HCT116 (cell line): ENCODE measurements at regions not wholly inside any gene's neighbourhood (a gene's known extent, or its start where the extent isn't known, plus 50 kb on each side); places are given as distances from the start of the nearest gene placed in this dataset.

Experiments
- ATAC-seq: fragments of 200-7000 bp; cut with Tn5 transposase; 2 replicates; pipeline ENCODE4 v1.9.1; 2020; ENCODE audit warnings: mild to moderate bottlenecking, moderate library complexity
- BruUV-seq: library from RNA; stranded (reverse); fragments of 400-500 nt; replicated peaks from 2 replicates; lab custom pipeline; 2021; lab: Mats Ljungman, UMichigan
- CTCF ChIA-PET: fragments of 300-600 bp; sonication (Branson Sonifier 250); formaldehyde crosslinking; loops from one replicate; lab custom pipeline; 2021; ENCODE audit warnings: antibody characterized with exemption; lab: Charles Lee
- POLR2A ChIA-PET: fragments of 300-600, 350-600 bp; sonication (Branson Sonifier 250); formaldehyde crosslinking; loops from one replicate; lab custom pipeline; 2021; ENCODE audit warnings: antibody characterized with exemption; lab: Charles Lee
- RAD21 ChIA-PET, 2 experiments: fragments of 300-600 bp; sonication (Branson Sonifier 250); formaldehyde crosslinking; loops; one replicate each; lab custom pipeline; 2023; ENCODE audit warnings: low total read pairs in 2 of 2; ENCODE audit not compliant: uncharacterized antibody in 2 of 2, unreplicated experiment in 2 of 2, low non-redundant PET in 1 of 2; lab: Charles Lee
- DNase-seq: peaks from one replicate; pipeline ENCODE4 v3.0.0-alpha.2; 2010; ENCODE audit warnings: low read depth, low spot score
- H2AFZ ChIP-seq: fragments of 200-600 bp; shearing (Covaris generic), sonication (generic); 2 replicates; pipeline ENCODE4 v1.6.1; 2017; ENCODE audit warnings: low read depth, mixed run types, mixed read lengths, antibody characterized with exemption, low read length; ENCODE audit not compliant: poor library complexity, severe bottlenecking
- H3K27ac ChIP-seq: 2 replicates; pipeline ENCODE4 v1.5.1; 2012; ENCODE audit warnings: low read depth, low read length
- H3K27me3 ChIP-seq: fragments of 200-600 bp; sonication (generic); 2 replicates; pipeline ENCODE4 v1.6.1; 2016; ENCODE audit warnings: mixed run types, low read length, mixed read lengths; ENCODE audit not compliant: insufficient read depth
- H3K36me3 ChIP-seq, 2 experiments: fragments of 200-500 bp in 1 of 2; fragments of 200-600 bp in 1 of 2; sonication (Bioruptor generic) in 1 of 2; sonication (generic) in 1 of 2; 2 replicates each; pipeline versions ENCODE4 v1.5.1 to v1.6.1; 2014 to 2016; ENCODE audit warnings: low read length in 2 of 2, inconsistent platforms in 1 of 2, mixed read lengths in 1 of 2, mixed run types in 1 of 2; ENCODE audit not compliant: insufficient read depth in 2 of 2, control insufficient read depth in 1 of 2
- H3K4me1 ChIP-seq, 2 experiments: fragments of 200-600 bp in 1 of 2; sonication (generic) in 1 of 2; 2 replicates each; pipeline versions ENCODE4 v1.5.1 to v1.6.1; 2012 to 2017; ENCODE audit warnings: low read length in 2 of 2, inconsistent platforms in 1 of 2, mild to moderate bottlenecking in 1 of 2, mixed read lengths in 1 of 2, mixed run types in 1 of 2, moderate library complexity in 1 of 2; ENCODE audit not compliant: insufficient read depth in 2 of 2, control insufficient read depth in 1 of 2
- H3K4me2 ChIP-seq: fragments of 200-600 bp; sonication (generic); 2 replicates; pipeline ENCODE4 v1.6.1; 2017; ENCODE audit warnings: mixed run types, low read length, mixed read lengths
- H3K4me3 ChIP-seq, 2 experiments: fragments of 200-600 bp in 1 of 2; sonication (generic) in 1 of 2; replicated peaks in 1 of 2; 2 replicates each; pipeline ENCODE4 v1.5.1; 2011 to 2016; ENCODE audit warnings: low read length in 2 of 2, control low read depth in 1 of 2, low read depth in 1 of 2, mild to moderate bottlenecking in 1 of 2, mixed read lengths in 1 of 2, mixed run types in 1 of 2
- H3K79me2 ChIP-seq: fragments of 200-600 bp; sonication (generic); 2 replicates; pipeline ENCODE4 v1.6.1; 2017; ENCODE audit warnings: mild to moderate bottlenecking, mixed run types, low read length, moderate library complexity, mixed read lengths; ENCODE audit not compliant: insufficient read depth
- H3K9ac ChIP-seq: fragments of 200-600 bp; sonication (generic); 2 replicates; pipeline ENCODE4 v1.6.1; 2016; ENCODE audit warnings: low read length, mixed read lengths
- H3K9me2 ChIP-seq: fragments of 200-600 bp; sonication (generic), shearing (Covaris generic); 2 replicates; pipeline ENCODE4 v1.6.1; 2017; ENCODE audit warnings: mixed run types, mild to moderate bottlenecking, moderate library complexity; ENCODE audit not compliant: insufficient read depth
- H3K9me3 ChIP-seq, 2 experiments: fragments of 200-500 bp in 1 of 2; fragments of 200-600 bp in 1 of 2; sonication (Bioruptor generic) in 1 of 2; sonication (generic) in 1 of 2; 2 replicates each; pipeline ENCODE4 v1.6.1; 2014 to 2017; ENCODE audit warnings: low read length in 2 of 2, mixed read lengths in 2 of 2, inconsistent platforms in 1 of 2, low read depth in 1 of 2, mild to moderate bottlenecking in 1 of 2, mixed run types in 1 of 2, moderate library complexity in 1 of 2; ENCODE audit not compliant: control insufficient read depth in 1 of 2, insufficient read depth in 1 of 2
- H4K20me1 ChIP-seq: fragments of 200-600 bp; sonication (generic), shearing (Covaris generic); 2 replicates; pipeline ENCODE4 v1.6.1; 2017; ENCODE audit warnings: mixed run types, mild to moderate bottlenecking, moderate library complexity; ENCODE audit not compliant: insufficient read depth
- ATF3 ChIP-seq: IDR thresholded peaks from 2 replicates; pipeline ENCODE4 v1.6.1; 2012
- CEBPB ChIP-seq: IDR thresholded peaks from 2 replicates; pipeline ENCODE4 v1.6.1; 2012; ENCODE audit warnings: low read depth
- ELF1 ChIP-seq: IDR thresholded peaks from 2 replicates; pipeline ENCODE4 v1.6.1; 2012; ENCODE audit warnings: low read depth, borderline replicate concordance
- EZH2 ChIP-seq: fragments of 200-600 bp; sonication (generic); IDR thresholded peaks from 2 replicates; pipeline ENCODE4 v1.6.1; 2017; ENCODE audit warnings: antibody characterized with exemption, mixed run types
- EZH2phosphoT487 ChIP-seq: fragments of 200-600 bp; IDR thresholded peaks from 2 replicates; pipeline ENCODE4 v1.6.1; 2018; ENCODE audit warnings: antibody characterized with exemption, borderline replicate concordance
- FOSL1 ChIP-seq: IDR thresholded peaks from 2 replicates; pipeline ENCODE4 v1.6.1; 2012; ENCODE audit warnings: low read depth
- JUND ChIP-seq: IDR thresholded peaks from 2 replicates; pipeline ENCODE4 v1.6.1; 2012
- POLR2A ChIP-seq: IDR thresholded peaks from 2 replicates; pipeline ENCODE4 v1.7.0; 2011; ENCODE audit warnings: borderline replicate concordance; ENCODE audit not compliant: insufficient read depth, insufficient read length; ENCODE audit errors: extremely low read depth
- POLR2AphosphoS5 ChIP-seq: IDR thresholded peaks from 2 replicates; pipeline ENCODE4 v1.6.1; 2011; ENCODE audit warnings: mild to moderate bottlenecking, low read depth, low read length, moderate library complexity
- RAD21 ChIP-seq: IDR thresholded peaks from 2 replicates; pipeline ENCODE4 v1.6.1; 2012; ENCODE audit warnings: low read depth, mild to moderate bottlenecking
- REST ChIP-seq: IDR thresholded peaks from 2 replicates; pipeline ENCODE4 v1.6.1; 2012; ENCODE audit warnings: low read depth
- SIN3A ChIP-seq: IDR thresholded peaks from 2 replicates; pipeline ENCODE4 v1.6.1; 2012; ENCODE audit warnings: low read depth
- SP1 ChIP-seq: IDR thresholded peaks from 2 replicates; pipeline ENCODE4 v1.6.1; 2012; ENCODE audit warnings: low read depth
- TCF7L2 ChIP-seq: IDR thresholded peaks from 2 replicates; pipeline ENCODE4 v1.7.0; 2011; ENCODE audit warnings: borderline replicate concordance, inconsistent platforms; ENCODE audit not compliant: insufficient read depth, insufficient read length; ENCODE audit errors: extremely low read depth
- YY1 ChIP-seq: IDR thresholded peaks from 2 replicates; pipeline ENCODE4 v1.6.1; 2011; ENCODE audit warnings: low read length, low read depth, moderate library complexity, mild to moderate bottlenecking; ENCODE audit not compliant: insufficient replicate concordance; ENCODE audit errors: extremely low read depth
- ZBTB33 ChIP-seq: IDR thresholded peaks from 2 replicates; pipeline ENCODE4 v1.6.1; 2011; ENCODE audit warnings: mild to moderate bottlenecking, low read length, moderate library complexity; ENCODE audit not compliant: insufficient replicate concordance; ENCODE audit errors: extremely low read depth
- ZFX ChIP-seq: fragments of 450-650 bp; IDR thresholded peaks from 2 replicates; pipeline ENCODE4 v1.6.1; 2017
- intact Hi-C: fragments of 100-400 bp; cut with micrococcal nuclease; formaldehyde crosslinking; loops from 2 replicates; pipeline ENCODE4 v1.10.0; 2022

GRCh38 chr3:124510290-124510689 is 220.0 kb upstream of the UMPS start:
- TF ChIP-seq YY1 (no peak), SIN3A (no peak), REST (no peak), POLR2A (no peak), TCF7L2 (no peak), SP1 (no peak), ZBTB33 (no peak), CEBPB (no peak), ATF3 (no peak), POLR2AphosphoS5 (no peak), RAD21 (no peak), EZH2phosphoT487 (no peak), ELF1 (no peak), ZFX (no peak), EZH2 (no peak), FOSL1 (no peak), JUND (no peak)
- H3K4me1 ChIP-seq: peaks cover 3 to 4% of the 10 kb centered on the region in 2 experiments; a peak in 1 of 4 replicates
- H3K4me3 ChIP-seq: no peak overlapping the region
- no peaks in the 10 kb centered on the region for H3K9me3 ChIP-seq
- CTCF ChIA-PET: interaction anchor here (1.2 kb wide), 1 partner anchor 159 kb away, joined by 3 read pairs; no protein-coding TSS in a partner anchor
- H3K4me2 ChIP-seq: no peak overlapping the region
- RAD21 ChIA-PET: no interaction called here
- no TSS peak for BruUV-seq
- no peaks in the 10 kb centered on the region for H4K20me1 ChIP-seq
- peaks cover 20% of the 10 kb centered on the region; the same call in 1 of the 2 replicates for H3K27me3 ChIP-seq
- ATAC-seq (no peak), DNase-seq (no peak)
- H3K79me2 ChIP-seq: no peaks in the 10 kb centered on the region
- no peak overlapping the region for H3K9ac ChIP-seq
- no peak overlapping the region for H2AFZ ChIP-seq
- POLR2A ChIA-PET: no interaction called here
- intact Hi-C loops: no loop called here
- H3K9me2 ChIP-seq: no peaks in the 10 kb centered on the region
- no peaks in the 10 kb centered on the region for H3K36me3 ChIP-seq
- no peak overlapping the region for H3K27ac ChIP-seq
